ENCODE measurements at regions not wholly inside any gene's neighbourhood (a gene's known extent, or its start where the extent isn't known, plus 50 kb on each side); places are given as distances from the start of the nearest gene placed in this dataset.
"Not testable (repeated sequence)": the region's sequence is repeated elsewhere in the genome, so short reads cannot be mapped to it uniquely, and the experiment has no call there.

- DNase-seq (ENCODE audit: low read depth in 2 of 2), result no peak
These were observed 634.2 kb upstream of the TMEFF2 start for GRCh38 chr2:192828947-192829346.

GRCh38 chr2:192828175-192828574, 633.4 kb upstream of the TMEFF2 start:
- no peak for DNase-seq (ENCODE audit: low read depth in 2 of 2)

- DNase-seq (ENCODE audit: low read depth in 2 of 2), result no peak
These were observed 633.0 kb upstream of the TMEFF2 start for GRCh38 chr2:192827735-192828134.

- DNase-seq (ENCODE audit: low read depth in 2 of 2), result no peak
These were observed 619.6 kb upstream of the TMEFF2 start for GRCh38 chr2:192814376-192814775.

- DNase-seq (ENCODE audit: low read depth in 2 of 2), result no peak
These were observed 618.6 kb upstream of the TMEFF2 start for GRCh38 chr2:192813341-192813740.

- DNase-seq (ENCODE audit: low read depth in 2 of 2), result no peak
These were observed 614.4 kb upstream of the TMEFF2 start for GRCh38 chr2:192809173-192809572.

GRCh38 chr2:192783643-192784042, 588.9 kb upstream of the TMEFF2 start:
- no peak for DNase-seq (ENCODE audit: low read depth in 2 of 2)

- DNase-seq (ENCODE audit: low read depth in 2 of 2), result no peak
These were observed 580.9 kb upstream of the TMEFF2 start for GRCh38 chr2:192775459-192776262.

GRCh38 chr2:192775011-192775410, 580.3 kb upstream of the TMEFF2 start:
- DNase-seq (ENCODE audit: low read depth in 2 of 2), result no peak

GRCh38 chr2:192773044-192773443, 578.3 kb upstream of the TMEFF2 start:
- no peak for DNase-seq (ENCODE audit: low read depth in 2 of 2)

GRCh38 chr2:192749611-192750200, 555.0 kb upstream of the TMEFF2 start:
- DNase-seq (ENCODE audit: low read depth in 2 of 2), result no peak

GRCh38 chr2:192741889-192742288, 547.2 kb upstream of the TMEFF2 start:
- no peak for DNase-seq (ENCODE audit: low read depth in 2 of 2)

GRCh38 chr2:192735447-192735846, 540.7 kb upstream of the TMEFF2 start:
- DNase-seq (ENCODE audit: low read depth in 2 of 2), result no peak

GRCh38 chr2:192729369-192729768, 534.6 kb upstream of the TMEFF2 start:
- no peak for DNase-seq (ENCODE audit: low read depth in 2 of 2)

- no peak for DNase-seq (ENCODE audit: low read depth in 2 of 2)
These were observed 531.3 kb upstream of the TMEFF2 start for GRCh38 chr2:192725991-192726390.

GRCh38 chr2:192719629-192720028, 524.9 kb upstream of the TMEFF2 start:
- no peak for DNase-seq (ENCODE audit: low read depth in 2 of 2)

GRCh38 chr2:192718340-192718739, 523.6 kb upstream of the TMEFF2 start:
- no peak for DNase-seq (ENCODE audit: low read depth in 2 of 2)

- no peak for DNase-seq (ENCODE audit: low read depth in 2 of 2)
These were observed 506.2 kb upstream of the TMEFF2 start for GRCh38 chr2:192700934-192701333.

GRCh38 chr2:192697880-192698279, 503.1 kb upstream of the TMEFF2 start:
- DNase-seq (ENCODE audit: low read depth in 2 of 2), result no peak

- DNase-seq (ENCODE audit: low read depth in 2 of 2), result no peak
These were observed 502.1 kb upstream of the TMEFF2 start for GRCh38 chr2:192696857-192697256.

- no peak for DNase-seq (ENCODE audit: low read depth in 2 of 2)
These were observed 492.3 kb upstream of the TMEFF2 start for GRCh38 chr2:192687015-192687414.

GRCh38 chr2:192682511-192682910, 487.8 kb upstream of the TMEFF2 start:
- DNase-seq (ENCODE audit: low read depth in 2 of 2), result not testable (repeated sequence)

- DNase-seq (ENCODE audit: low read depth in 2 of 2), result no peak
These were observed 480.9 kb upstream of the TMEFF2 start for GRCh38 chr2:192675681-192676080.

Data from fibroblast of skin of left biceps (primary cell).